HepG2 (cell line): ENCODE measurements at regions not wholly inside any gene's neighbourhood (a gene's known extent, or its start where the extent isn't known, plus 50 kb on each side); places are given as distances from the start of the nearest gene placed in this dataset.

Experiments
- ATAC-seq: fragments of 200-7000 bp; cut with Tn5 transposase; 3 replicates; pipeline ENCODE4 v1.9.1; 2020; ENCODE audit warnings: mild to moderate bottlenecking, moderate library complexity
- BruUV-seq: library from RNA; stranded (reverse); fragments of 400-500 nt; replicated peaks from 2 replicates; lab custom pipeline; 2021; lab: Mats Ljungman, UMichigan
- CTCF ChIA-PET: fragments of 300-600 bp; formaldehyde crosslinking; extraction: SDS; loops from one replicate; lab custom pipeline; 2021; ENCODE audit warnings: low total read pairs, inconsistent platforms, low intra/inter-chr PET ratio; lab: Yijun Ruan, JAX
- POLR2A ChIA-PET: fragments of 350-600 bp; sonication (Branson Sonifier 250); formaldehyde crosslinking; loops from one replicate; lab custom pipeline; 2020; ENCODE audit warnings: antibody characterized with exemption, inconsistent platforms; lab: Yijun Ruan, JAX
- DNase-seq: peaks from one replicate; pipeline ENCODE4 v3.0.0-alpha.2; 2015; ENCODE audit warnings: low spot score
- FAIRE-seq: peaks from 3 replicates; lab custom pipeline; 2011; peaks lifted over from hg19 to GRCh38; lab: Jason Lieb, UNC
- H2AFZ ChIP-seq: one replicate; pipeline ENCODE4 v1.6.1; 2011; ENCODE audit warnings: low read length, inconsistent platforms
- H3K27ac ChIP-seq: fragments of 300-600 bp; 3 replicates; pipeline ENCODE4 v1.8.0; 2011; ENCODE audit warnings: mixed run types, mild to moderate bottlenecking, mixed read lengths, low read length, inconsistent platforms; ENCODE audit not compliant: insufficient read depth; ENCODE audit errors: extremely low read length
- H3K27me3 ChIP-seq, 2 experiments: fragments of 200-600 bp in 1 of 2; 2 replicates in 1 of 2; 3 replicates in 1 of 2; pipeline versions ENCODE4 v1.6.0 to v1.8.0; 2011; ENCODE audit warnings: low read length in 2 of 2, mild to moderate bottlenecking in 2 of 2, moderate library complexity in 2 of 2, inconsistent platforms in 1 of 2; ENCODE audit not compliant: insufficient read depth in 2 of 2, control insufficient read depth in 1 of 2
- H3K36me3 ChIP-seq, 2 experiments: fragments of 200-600 bp in 1 of 2; replicated peaks in 1 of 2; 2 replicates in 1 of 2; 3 replicates in 1 of 2; pipeline versions ENCODE4 v1.5.1 to v1.8.0; 2011; ENCODE audit warnings: low read length in 2 of 2, inconsistent platforms in 1 of 2; ENCODE audit not compliant: insufficient read depth in 2 of 2, control insufficient read depth in 1 of 2
- H3K4me1 ChIP-seq: 2 replicates; pipeline ENCODE4 v1.5.1; 2012; ENCODE audit warnings: low read length, inconsistent platforms; ENCODE audit not compliant: insufficient read depth
- H3K4me2 ChIP-seq: 2 replicates; pipeline ENCODE4 v1.6.0; 2011; ENCODE audit warnings: low read depth, low read length, inconsistent platforms
- H3K4me3 ChIP-seq, 3 experiments: fragments of 200-600 bp in 1 of 3; sonication (generic), shearing (Covaris generic) in 1 of 3; replicated peaks in 1 of 3; 2 replicates each; pipeline ENCODE4 v1.5.1; 2011 to 2016; ENCODE audit warnings: low read length in 3 of 3, inconsistent platforms in 2 of 3, low read depth in 2 of 3, mild to moderate bottlenecking in 2 of 3, control low read depth in 1 of 3, mixed read lengths in 1 of 3; ENCODE audit not compliant: insufficient read depth in 1 of 3
- H3K79me2 ChIP-seq: one replicate; pipeline ENCODE4 v1.6.1; 2011; ENCODE audit warnings: low read length, inconsistent platforms; ENCODE audit not compliant: insufficient read depth
- H3K9ac ChIP-seq: 2 replicates; pipeline ENCODE4 v1.6.0; 2011; ENCODE audit warnings: mild to moderate bottlenecking, low read depth, low read length, inconsistent platforms; ENCODE audit not compliant: insufficient read depth
- H3K9me3 ChIP-seq: 2 replicates; pipeline ENCODE4 v1.5.1; 2012; ENCODE audit warnings: mild to moderate bottlenecking, low read length
- H4K20me1 ChIP-seq: 2 replicates; pipeline ENCODE4 v1.6.0; 2011; ENCODE audit warnings: inconsistent platforms, mild to moderate bottlenecking, low read length, moderate library complexity; ENCODE audit not compliant: insufficient read depth
- FOXP1 ChIP-seq, 2 experiments: fragments of 450-650 bp in 1 of 2; IDR thresholded peaks; 2 replicates each; pipeline ENCODE4 v1.6.1; 2017 to 2018; ENCODE audit warnings: antibody characterized with exemption in 1 of 2
- ZMYM4 ChIP-seq: sonication (generic); formaldehyde crosslinking; IDR thresholded peaks from 2 replicates; pipeline ENCODE4 v1.8.1; 2023; ENCODE audit warnings: mild to moderate bottlenecking, missing genetic modification reagents
- ZNF136 ChIP-seq: sonication (generic); formaldehyde crosslinking; IDR thresholded peaks from 2 replicates; pipeline ENCODE4 v1.8.1; 2022; ENCODE audit warnings: low read depth, mild to moderate bottlenecking, moderate library complexity, missing genetic modification reagents
- WGBS: methylation state at CpG from one replicate; pipeline ENCODE4 v1.1.6; 2017; ENCODE audit warnings: low lambda C conversion rate; 5-methylcytosine and 5-hydroxymethylcytosine counted together
- in situ Hi-C: cut with HindIII; loops from 2 replicates; pipeline ENCODE4 v1.10.0; 2017; ENCODE audit warnings: low pct_unique_long_range_greater_than_20kb; ENCODE audit not compliant: extremely low pct_ligation_motif_present
- intact Hi-C: fragments of 100-400 bp; cut with micrococcal nuclease; formaldehyde crosslinking; loops from one replicate; pipeline ENCODE4 v1.10.0; 2022; ENCODE audit not compliant: unreplicated experiment
- TF ChIP-seq, protein P1 (sequence below): sonication (generic); formaldehyde crosslinking; conservative IDR thresholded peaks from 2 replicates; pipeline ENCODE4 v1.4.0; 2020; ENCODE audit warnings: mild to moderate bottlenecking, missing genetic modification reagents, moderate library complexity
- TF ChIP-seq, protein P2 (sequence below): sonication (generic); formaldehyde crosslinking; IDR thresholded peaks from 2 replicates; pipeline ENCODE4 v1.9.0; 2022; ENCODE audit warnings: low read depth, missing genetic modification reagents
- TF ChIP-seq, protein P3 (sequence below): sonication (generic); formaldehyde crosslinking; IDR thresholded peaks from 2 replicates; pipeline ENCODE4 v1.8.1; 2023; ENCODE audit warnings: mild to moderate bottlenecking, inconsistent platforms, moderate library complexity, missing genetic modification reagents, borderline replicate concordance

DNA sequence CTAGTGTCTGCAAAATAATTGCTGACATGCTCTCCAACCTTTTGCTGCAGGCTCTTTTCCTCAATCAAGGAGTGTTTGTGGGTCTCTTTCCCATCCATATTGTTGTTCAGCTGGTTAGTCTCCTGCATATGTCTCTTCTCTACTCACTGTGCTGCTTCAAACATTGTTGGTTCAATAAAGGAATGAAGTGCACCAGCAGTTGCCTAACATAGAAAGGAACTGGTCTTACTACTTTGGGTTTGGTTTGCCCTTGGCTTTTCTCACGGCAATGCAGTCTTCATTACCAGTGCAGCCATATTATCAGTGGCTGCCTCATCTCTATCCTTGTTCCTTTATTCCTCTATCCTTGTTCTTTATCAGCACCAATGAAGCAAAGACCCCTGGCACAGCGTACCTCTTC lies 169.7 kb upstream of the TPK1 start:
- ChIA-PET POLR2A (no interaction called here), CTCF (no interaction called here)
- no peak for FAIRE-seq
- no peak for ATAC-seq
- no peak overlapping the region for H3K4me2 ChIP-seq
- H3K27ac ChIP-seq: no peak overlapping the region
- H3K4me3 ChIP-seq: no peak overlapping the region
- TF ChIP-seq, protein P1, sequence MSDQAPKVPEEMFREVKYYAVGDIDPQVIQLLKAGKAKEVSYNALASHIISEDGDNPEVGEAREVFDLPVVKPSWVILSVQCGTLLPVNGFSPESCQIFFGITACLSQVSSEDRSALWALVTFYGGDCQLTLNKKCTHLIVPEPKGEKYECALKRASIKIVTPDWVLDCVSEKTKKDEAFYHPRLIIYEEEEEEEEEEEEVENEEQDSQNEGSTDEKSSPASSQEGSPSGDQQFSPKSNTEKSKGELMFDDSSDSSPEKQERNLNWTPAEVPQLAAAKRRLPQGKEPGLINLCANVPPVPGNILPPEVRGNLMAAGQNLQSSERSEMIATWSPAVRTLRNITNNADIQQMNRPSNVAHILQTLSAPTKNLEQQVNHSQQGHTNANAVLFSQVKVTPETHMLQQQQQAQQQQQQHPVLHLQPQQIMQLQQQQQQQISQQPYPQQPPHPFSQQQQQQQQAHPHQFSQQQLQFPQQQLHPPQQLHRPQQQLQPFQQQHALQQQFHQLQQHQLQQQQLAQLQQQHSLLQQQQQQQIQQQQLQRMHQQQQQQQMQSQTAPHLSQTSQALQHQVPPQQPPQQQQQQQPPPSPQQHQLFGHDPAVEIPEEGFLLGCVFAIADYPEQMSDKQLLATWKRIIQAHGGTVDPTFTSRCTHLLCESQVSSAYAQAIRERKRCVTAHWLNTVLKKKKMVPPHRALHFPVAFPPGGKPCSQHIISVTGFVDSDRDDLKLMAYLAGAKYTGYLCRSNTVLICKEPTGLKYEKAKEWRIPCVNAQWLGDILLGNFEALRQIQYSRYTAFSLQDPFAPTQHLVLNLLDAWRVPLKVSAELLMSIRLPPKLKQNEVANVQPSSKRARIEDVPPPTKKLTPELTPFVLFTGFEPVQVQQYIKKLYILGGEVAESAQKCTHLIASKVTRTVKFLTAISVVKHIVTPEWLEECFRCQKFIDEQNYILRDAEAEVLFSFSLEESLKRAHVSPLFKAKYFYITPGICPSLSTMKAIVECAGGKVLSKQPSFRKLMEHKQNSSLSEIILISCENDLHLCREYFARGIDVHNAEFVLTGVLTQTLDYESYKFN (CRISPR knock-in tag): no peak
- TF ChIP-seq, protein P2, sequence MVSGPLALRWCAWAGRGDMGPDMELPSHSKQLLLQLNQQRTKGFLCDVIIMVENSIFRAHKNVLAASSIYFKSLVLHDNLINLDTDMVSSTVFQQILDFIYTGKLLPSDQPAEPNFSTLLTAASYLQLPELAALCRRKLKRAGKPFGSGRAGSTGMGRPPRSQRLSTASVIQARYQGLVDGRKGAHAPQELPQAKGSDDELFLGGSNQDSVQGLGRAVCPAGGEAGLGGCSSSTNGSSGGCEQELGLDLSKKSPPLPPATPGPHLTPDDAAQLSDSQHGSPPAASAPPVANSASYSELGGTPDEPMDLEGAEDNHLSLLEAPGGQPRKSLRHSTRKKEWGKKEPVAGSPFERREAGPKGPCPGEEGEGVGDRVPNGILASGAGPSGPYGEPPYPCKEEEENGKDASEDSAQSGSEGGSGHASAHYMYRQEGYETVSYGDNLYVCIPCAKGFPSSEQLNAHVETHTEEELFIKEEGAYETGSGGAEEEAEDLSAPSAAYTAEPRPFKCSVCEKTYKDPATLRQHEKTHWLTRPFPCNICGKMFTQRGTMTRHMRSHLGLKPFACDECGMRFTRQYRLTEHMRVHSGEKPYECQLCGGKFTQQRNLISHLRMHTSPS (CRISPR knock-in tag): no peak
- no peak for TF ChIP-seq FOXP1 (IDR thresholded peaks at IDR 0.05)
- no peak for TF ChIP-seq FOXP1 (CRISPR knock-in tag; IDR thresholded peaks at IDR 0.05)
- TF ChIP-seq, protein P3, sequence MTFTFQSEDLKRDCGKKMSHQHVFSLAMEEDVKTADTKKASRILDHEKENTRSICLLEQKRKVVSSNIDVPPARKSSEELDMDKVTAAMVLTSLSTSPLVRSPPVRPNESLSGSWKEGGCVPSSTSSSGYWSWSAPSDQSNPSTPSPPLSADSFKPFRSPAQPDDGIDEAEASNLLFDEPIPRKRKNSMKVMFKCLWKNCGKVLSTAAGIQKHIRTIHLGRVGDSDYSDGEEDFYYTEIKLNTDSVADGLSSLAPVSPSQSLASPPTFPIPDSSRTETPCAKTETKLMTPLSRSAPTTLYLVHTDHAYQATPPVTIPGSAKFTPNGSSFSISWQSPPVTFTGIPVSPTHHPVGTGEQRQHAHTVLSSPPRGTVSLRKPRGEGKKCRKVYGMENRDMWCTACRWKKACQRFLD (CRISPR knock-in tag): no peak
- TF ChIP-seq ZMYM4: no peak
- no peak for TF ChIP-seq ZNF136 (CRISPR knock-in tag)
- no peak for DNase-seq
- intact Hi-C loops (no loop called here), in situ Hi-C loops (no loop called here)
- H3K9me3 ChIP-seq: peaks cover 96% of the 10 kb centered on the region
- no peaks in the 10 kb centered on the region for H3K36me3 ChIP-seq
- no peak overlapping the region for H2AFZ ChIP-seq
- BruUV-seq: no TSS peak
- no peaks in the 10 kb centered on the region for H3K79me2 ChIP-seq
- 0% methylated on average over 2 of the region's 2 CpGs for WGBS
- H3K9ac ChIP-seq: no peak overlapping the region
- H3K27me3 ChIP-seq: no peaks in the 10 kb centered on the region
- H4K20me1 ChIP-seq: no peaks in the 10 kb centered on the region
- no peaks in the 10 kb centered on the region for H3K4me1 ChIP-seq
